Endodermal cell (in vitro differentiated cells): ENCODE measurements at regions not wholly inside any gene's neighbourhood (a gene's known extent, or its start where the extent isn't known, plus 50 kb on each side); places are given as distances from the start of the nearest gene placed in this dataset.

Experiments
- DNase-seq: peaks from one replicate; pipeline ENCODE4 v3.0.0-alpha.2; 2017
- H3K27ac ChIP-seq: 2 replicates; pipeline ENCODE4 v1.5.1; 2013; ENCODE audit warnings: mild to moderate bottlenecking, low read depth, low read length, moderate library complexity
- H3K27me3 ChIP-seq: 2 replicates; pipeline ENCODE4 v1.6.1; 2013; ENCODE audit warnings: mild to moderate bottlenecking, low read length, moderate library complexity; ENCODE audit not compliant: insufficient read depth, control insufficient read depth, poor library complexity, severe bottlenecking
- H3K36me3 ChIP-seq: 2 replicates; pipeline ENCODE4 v1.7.0; 2013; ENCODE audit warnings: mild to moderate bottlenecking, low read length, moderate library complexity; ENCODE audit not compliant: control insufficient read depth, insufficient read depth
- H3K4me1 ChIP-seq: one replicate; pipeline ENCODE4 v1.7.0; 2013; ENCODE audit warnings: low read length; ENCODE audit not compliant: control insufficient read depth, insufficient read depth
- H3K4me3 ChIP-seq: 2 replicates; pipeline ENCODE4 v1.5.1; 2013; ENCODE audit warnings: mild to moderate bottlenecking, low read length, moderate library complexity
- H3K9ac ChIP-seq: 2 replicates; pipeline ENCODE4 v1.6.1; 2013; ENCODE audit warnings: mild to moderate bottlenecking, low read length, moderate library complexity; ENCODE audit not compliant: poor library complexity, severe bottlenecking; ENCODE audit errors: extremely low read depth
- H3K9me3 ChIP-seq: 2 replicates; pipeline ENCODE4 v1.6.1; 2013; ENCODE audit warnings: mild to moderate bottlenecking, low read length, moderate library complexity; ENCODE audit not compliant: control insufficient read depth
- H3K27ac Mint-ChIP-seq: 2 replicates; pipeline ENCODE4 v1.8.0; 2020; ENCODE audit warnings: mixed read lengths
- H3K27me3 Mint-ChIP-seq: 2 replicates; pipeline ENCODE4 v1.8.0; 2021; ENCODE audit warnings: mild to moderate bottlenecking, mixed read lengths; ENCODE audit not compliant: insufficient read depth
- H3K36me3 Mint-ChIP-seq: 2 replicates; pipeline ENCODE4 v1.8.0; 2020; ENCODE audit warnings: low read depth, mixed read lengths
- H3K4me1 Mint-ChIP-seq: 2 replicates; pipeline ENCODE4 v1.8.0; 2020; ENCODE audit warnings: mixed read lengths
- H3K4me3 Mint-ChIP-seq: 2 replicates; pipeline ENCODE4 v1.8.0; 2020; ENCODE audit warnings: mild to moderate bottlenecking, moderate library complexity, mixed read lengths
- H3K9me3 Mint-ChIP-seq: 2 replicates; pipeline ENCODE4 v1.8.0; 2020; ENCODE audit warnings: mild to moderate bottlenecking, mixed read lengths
- WGBS, 2 experiments: methylation state at CpG; one replicate each; pipeline versions ENCODE4 v1.1.5 to v1.1.7; 2013; ENCODE audit warnings: missing lambda C conversion rate in 2 of 2, mixed read lengths in 1 of 2; ENCODE audit not compliant: insufficient coverage in 1 of 2, insufficient read length in 1 of 2; 5-methylcytosine and 5-hydroxymethylcytosine counted together
- TF ChIP-seq, protein P1 (sequence below): fragments of 200-600 bp; sonication (generic); conservative IDR thresholded peaks from 2 replicates; pipeline ENCODE4 v1.5.0; 2021; ENCODE audit warnings: antibody characterized with exemption, mild to moderate bottlenecking

DNA sequence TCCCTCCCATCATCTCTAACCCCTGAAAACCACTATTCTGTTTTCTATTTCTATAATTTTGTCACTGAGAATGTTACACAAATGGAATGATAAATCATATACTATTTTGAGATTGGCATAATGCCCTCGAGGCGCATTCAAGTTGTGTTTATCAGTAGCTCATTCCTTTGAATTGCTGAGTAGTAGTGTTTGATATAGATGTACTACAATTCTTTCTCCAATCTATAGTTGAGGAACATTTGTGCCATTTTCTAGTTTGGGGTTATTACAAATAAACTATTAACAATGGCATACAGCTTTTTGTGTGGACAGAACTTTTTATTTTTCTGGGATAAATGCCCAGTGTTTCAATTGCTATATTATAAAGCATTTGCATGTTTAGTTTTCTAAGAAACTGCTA is 86.0 kb downstream of the CCR1 start:
- Mint-ChIP-seq H3K36me3 (no peaks in the 10 kb centered on the region), H3K4me1 (peaks cover 8% of the 10 kb centered on the region), H3K27me3 (peaks cover 22% of the 10 kb centered on the region), H3K27ac (no peak overlapping the region), H3K4me3 (no peak overlapping the region), H3K9me3 (no peaks in the 10 kb centered on the region)
- whole genome bisulfite sequencing, 2 experiments = 84% methylated on average over 2 of the region's 2 CpGs; no CpG with 5 or more reads in 1 of the 2 experiments
- Histone ChIP-seq H3K27me3 (peaks cover 34% of the 10 kb centered on the region), H3K9me3 (no peaks in the 10 kb centered on the region), H3K4me3 (no peak overlapping the region), H3K27ac (no peak overlapping the region), H3K9ac (no peak overlapping the region), H3K36me3 (no peaks in the 10 kb centered on the region), H3K4me1 (peaks cover 5% of the 10 kb centered on the region)
- TF ChIP-seq, protein P1, sequence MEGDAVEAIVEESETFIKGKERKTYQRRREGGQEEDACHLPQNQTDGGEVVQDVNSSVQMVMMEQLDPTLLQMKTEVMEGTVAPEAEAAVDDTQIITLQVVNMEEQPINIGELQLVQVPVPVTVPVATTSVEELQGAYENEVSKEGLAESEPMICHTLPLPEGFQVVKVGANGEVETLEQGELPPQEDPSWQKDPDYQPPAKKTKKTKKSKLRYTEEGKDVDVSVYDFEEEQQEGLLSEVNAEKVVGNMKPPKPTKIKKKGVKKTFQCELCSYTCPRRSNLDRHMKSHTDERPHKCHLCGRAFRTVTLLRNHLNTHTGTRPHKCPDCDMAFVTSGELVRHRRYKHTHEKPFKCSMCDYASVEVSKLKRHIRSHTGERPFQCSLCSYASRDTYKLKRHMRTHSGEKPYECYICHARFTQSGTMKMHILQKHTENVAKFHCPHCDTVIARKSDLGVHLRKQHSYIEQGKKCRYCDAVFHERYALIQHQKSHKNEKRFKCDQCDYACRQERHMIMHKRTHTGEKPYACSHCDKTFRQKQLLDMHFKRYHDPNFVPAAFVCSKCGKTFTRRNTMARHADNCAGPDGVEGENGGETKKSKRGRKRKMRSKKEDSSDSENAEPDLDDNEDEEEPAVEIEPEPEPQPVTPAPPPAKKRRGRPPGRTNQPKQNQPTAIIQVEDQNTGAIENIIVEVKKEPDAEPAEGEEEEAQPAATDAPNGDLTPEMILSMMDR = no peak
- DNase-seq = no peak

DNA sequence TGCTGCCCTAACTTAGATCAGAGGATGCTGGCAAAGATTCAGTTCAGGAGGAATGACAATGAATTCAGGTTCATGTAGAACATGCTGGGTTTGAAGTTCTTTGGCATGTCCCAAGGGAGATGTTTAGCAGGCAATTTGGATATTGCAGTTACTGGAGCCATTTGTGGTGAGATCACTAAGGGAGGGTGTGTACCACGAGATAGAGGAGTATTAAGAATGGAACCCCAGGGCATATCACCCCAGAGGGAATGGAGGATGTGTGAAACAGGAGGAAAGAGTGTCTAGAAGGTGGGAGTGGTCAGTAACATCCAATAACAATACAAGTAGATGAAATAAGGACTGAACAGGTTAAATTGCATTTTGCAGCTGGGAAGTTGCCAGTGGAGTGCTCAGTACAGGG is 87.1 kb downstream of the CCR1 start:
- no peak overlapping the region for H3K27ac ChIP-seq
- peaks cover 34% of the 10 kb centered on the region for H3K27me3 ChIP-seq
- Mint-ChIP-seq H3K27me3 (peaks cover 22% of the 10 kb centered on the region), H3K9me3 (no peaks in the 10 kb centered on the region), H3K4me1 (peaks cover 17% of the 10 kb centered on the region), H3K27ac (no peak overlapping the region), H3K36me3 (no peaks in the 10 kb centered on the region), H3K4me3 (no peak overlapping the region)
- 86% methylated on average over 1 of the region's 1 CpG; no CpG with 5 or more reads in 1 of the 2 experiments for WGBS, 2 experiments
- H3K4me3 ChIP-seq = no peak overlapping the region
- peaks cover 5% of the 10 kb centered on the region for H3K4me1 ChIP-seq
- TF ChIP-seq, protein P1 = no peak
- no peaks in the 10 kb centered on the region for H3K9me3 ChIP-seq
- H3K36me3 ChIP-seq = no peaks in the 10 kb centered on the region
- no peak for DNase-seq
- H3K9ac ChIP-seq = no peak overlapping the region

DNA sequence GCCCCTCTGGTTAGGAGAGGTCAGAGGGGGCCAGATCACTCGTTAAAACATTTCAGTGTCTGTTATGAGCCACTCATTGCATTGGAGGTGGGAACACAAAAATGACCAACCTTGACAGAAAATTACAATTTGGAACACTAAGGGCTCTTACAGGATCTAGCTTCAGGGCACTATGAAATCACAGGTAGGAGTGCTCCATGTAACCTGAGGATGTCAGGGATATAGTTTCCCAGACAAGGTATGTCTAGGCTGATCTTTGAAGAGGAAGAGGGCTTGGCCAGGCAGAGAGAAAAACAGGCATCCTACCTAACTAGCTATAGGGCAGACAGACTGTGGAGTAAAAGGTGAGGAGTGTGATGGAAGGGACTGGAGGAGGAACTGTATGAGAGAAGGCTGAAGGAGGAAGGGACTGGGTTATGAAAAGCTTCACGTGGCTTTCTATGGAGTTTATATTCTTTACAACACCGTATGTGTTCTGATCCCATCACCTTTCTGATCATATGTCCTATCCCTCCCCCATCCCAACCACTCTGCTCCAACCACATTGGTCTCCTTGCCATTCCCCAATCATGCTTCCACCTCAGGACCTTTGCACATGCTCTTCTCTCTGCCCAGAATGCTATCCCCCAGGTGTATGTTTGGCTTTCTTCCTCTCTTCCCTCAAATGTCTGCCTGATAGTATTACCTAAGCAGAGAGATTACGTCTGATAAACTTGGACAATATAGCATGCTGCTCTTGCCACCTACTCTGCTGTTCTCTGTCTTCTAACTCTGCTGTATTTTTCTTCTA is 88.2 kb downstream of the CCR1 start:
- Histone ChIP-seq H3K9me3 (no peaks in the 10 kb centered on the region), H3K4me1 (peaks cover 5% of the 10 kb centered on the region), H3K27me3 (peaks cover 34% of the 10 kb centered on the region), H3K27ac (no peak overlapping the region), H3K4me3 (no peak overlapping the region), H3K36me3 (no peaks in the 10 kb centered on the region), H3K9ac (no peak overlapping the region)
- no peak overlapping the region for H3K27ac Mint-ChIP-seq
- H3K9me3 Mint-ChIP-seq = no peaks in the 10 kb centered on the region
- peaks cover 23% of the 10 kb centered on the region for H3K4me1 Mint-ChIP-seq
- no peaks in the 10 kb centered on the region for H3K36me3 Mint-ChIP-seq
- no peak overlapping the region for H3K4me3 Mint-ChIP-seq
- peaks cover 22% of the 10 kb centered on the region for H3K27me3 Mint-ChIP-seq
- 91 to 100% methylated on average over 3 to 4 of the region's 4 CpGs for WGBS, 2 experiments
- no peak for DNase-seq
- TF ChIP-seq, protein P1 = no peak
